ENCODE measurements at regions not wholly inside any gene's neighbourhood (a gene's known extent, or its start where the extent isn't known, plus 50 kb on each side); places are given as distances from the start of the nearest gene placed in this dataset.

- RAD21 ChIA-PET (ENCODE audit: low non-redundant PET in 1 of 2, low total read pairs in 2 of 2, uncharacterized antibody in 2 of 2, unreplicated experiment in 2 of 2), result no interaction called here
- no peak overlapping the region for H3K27ac ChIP-seq (ENCODE audit: low read depth, low read length)
- no peak overlapping the region for H2AFZ ChIP-seq (ENCODE audit: low read depth, low read length, poor library complexity, severe bottlenecking)
- no peaks in the 10 kb centered on the region for H3K9me2 ChIP-seq (ENCODE audit: insufficient read depth)
- no peak overlapping the region for H3K9ac ChIP-seq (ENCODE audit: low read length)
- no peak for ATAC-seq
- H3K79me2 ChIP-seq (ENCODE audit: insufficient read depth, low read length), result no peaks in the 10 kb centered on the region
- BruUV-seq (replicated peaks), result no TSS peak
- DNase-seq (ENCODE audit: low read depth, low spot score), result no peak
- intact Hi-C loops (cut with micrococcal nuclease), result no loop called here
- POLR2A ChIA-PET, result no interaction called here
- H3K36me3 ChIP-seq (ENCODE audit: control insufficient read depth in 1 of 2, insufficient read depth in 2 of 2, low read length in 2 of 2), result no peaks in the 10 kb centered on the region
- CTCF ChIA-PET, result no interaction called here
- H3K4me1 ChIP-seq (ENCODE audit: control insufficient read depth in 1 of 2, insufficient read depth in 2 of 2, low read length in 2 of 2), result 0 out of 4 replicates have a peak, but pooled peaks cover 0 to 3% of the 10 kb centered on the region in 2 experiments
- no peak overlapping the region for H3K4me3 ChIP-seq (replicated peaks in 1 of 2; ENCODE audit: low read depth in 1 of 2, low read length in 2 of 2)
- H3K4me2 ChIP-seq (ENCODE audit: low read length), result no peak overlapping the region
- TF ChIP-seq EGR1 (IDR thresholded peaks at IDR 0.05; ENCODE audit: low read depth), result no peak
- no peak for TF ChIP-seq POLR2AphosphoS5 (IDR thresholded peaks at IDR 0.05; ENCODE audit: low read depth, low read length)
- no peak for TF ChIP-seq YY1 (IDR thresholded peaks at IDR 0.05; ENCODE audit: extremely low read depth, insufficient replicate concordance, low read depth, low read length)
- TF ChIP-seq ZNF274 (IDR thresholded peaks at IDR 0.05; ENCODE audit: low read depth, low read length), result no peak
- TF ChIP-seq ATF3 (IDR thresholded peaks at IDR 0.05), result no peak
- TF ChIP-seq EZH2 (IDR thresholded peaks at IDR 0.05), result no peak
- TF ChIP-seq ZFX (IDR thresholded peaks at IDR 0.05), result no peak
- TF ChIP-seq SP1 (IDR thresholded peaks at IDR 0.05; ENCODE audit: low read depth), result no peak
- H3K9me3 ChIP-seq (ENCODE audit: control insufficient read depth in 1 of 2, insufficient read depth in 1 of 2, low read depth in 1 of 2, low read length in 2 of 2), result no peaks in the 10 kb centered on the region
- no peaks in the 10 kb centered on the region for H4K20me1 ChIP-seq (ENCODE audit: insufficient read depth)
- H3K27me3 ChIP-seq (ENCODE audit: insufficient read depth, low read length), result peaks cover 23% of the 10 kb centered on the region; the same call in 1 of the 2 replicates
Observed at GRCh38 chr11:44408141-44408540, 98.2 kb upstream of the ALX4 start.

GRCh38 chr11:44408711-44409470 lies 99.0 kb upstream of the ALX4 start:
- H3K4me1 ChIP-seq (ENCODE audit: control insufficient read depth in 1 of 2, insufficient read depth in 2 of 2, low read length in 2 of 2), result 0 out of 4 replicates have a peak, but pooled peaks cover 0 to 3% of the 10 kb centered on the region in 2 experiments
- H3K27me3 ChIP-seq (ENCODE audit: insufficient read depth, low read length), result peaks cover 28% of the 10 kb centered on the region; the same call in 1 of the 2 replicates
- no peaks in the 10 kb centered on the region for H3K36me3 ChIP-seq (ENCODE audit: control insufficient read depth in 1 of 2, insufficient read depth in 2 of 2, low read length in 2 of 2)
- ChIA-PET POLR2A (no interaction called here), RAD21 (ENCODE audit: low non-redundant PET in 1 of 2, low total read pairs in 2 of 2, uncharacterized antibody in 2 of 2, unreplicated experiment in 2 of 2) (no interaction called here), CTCF (no interaction called here)
- intact Hi-C loops (cut with micrococcal nuclease), result no loop called here
- no peaks in the 10 kb centered on the region for H3K9me2 ChIP-seq (ENCODE audit: insufficient read depth)
- BruUV-seq (replicated peaks), result no TSS peak
- H3K4me3 ChIP-seq (replicated peaks in 1 of 2; ENCODE audit: low read depth in 1 of 2, low read length in 2 of 2), result no peak overlapping the region
- H3K4me2 ChIP-seq (ENCODE audit: low read length), result no peak overlapping the region; the same call in 1 of the 2 replicates
- H3K27ac ChIP-seq (ENCODE audit: low read depth, low read length), result no peak overlapping the region
- H2AFZ ChIP-seq (ENCODE audit: low read depth, low read length, poor library complexity, severe bottlenecking), result no peak overlapping the region
- H4K20me1 ChIP-seq (ENCODE audit: insufficient read depth), result no peaks in the 10 kb centered on the region
- DNase-seq (ENCODE audit: low read depth, low spot score), result no peak
- no peaks in the 10 kb centered on the region for H3K79me2 ChIP-seq (ENCODE audit: insufficient read depth, low read length)
- ATAC-seq, result no peak
- H3K9me3 ChIP-seq (ENCODE audit: control insufficient read depth in 1 of 2, insufficient read depth in 1 of 2, low read depth in 1 of 2, low read length in 2 of 2), result no peaks in the 10 kb centered on the region
- H3K9ac ChIP-seq (ENCODE audit: low read length), result no peak overlapping the region
- TF ChIP-seq ELF1 (IDR thresholded peaks at IDR 0.05; ENCODE audit: borderline replicate concordance, low read depth), result no peak
- TF ChIP-seq YY1 (IDR thresholded peaks at IDR 0.05; ENCODE audit: extremely low read depth, insufficient replicate concordance, low read depth, low read length), result no peak
- TF ChIP-seq RAD21 (IDR thresholded peaks at IDR 0.05; ENCODE audit: low read depth), result no peak
- no peak for TF ChIP-seq ZFX (IDR thresholded peaks at IDR 0.05)
- TF ChIP-seq SIN3A (IDR thresholded peaks at IDR 0.05; ENCODE audit: low read depth), result no peak
- no peak for TF ChIP-seq SRF (IDR thresholded peaks at IDR 0.05; ENCODE audit: low read depth)
- TF ChIP-seq CBX3 (IDR thresholded peaks at IDR 0.05; ENCODE audit: low read depth), result no peak
- TF ChIP-seq REST (IDR thresholded peaks at IDR 0.05; ENCODE audit: low read depth), result no peak
- no peak for TF ChIP-seq TCF7L2 (IDR thresholded peaks at IDR 0.05; ENCODE audit: borderline replicate concordance, extremely low read depth, insufficient read depth, insufficient read length)
- TF ChIP-seq SP1 (IDR thresholded peaks at IDR 0.05; ENCODE audit: low read depth), result no peak
- no peak for TF ChIP-seq FOSL1 (IDR thresholded peaks at IDR 0.05; ENCODE audit: low read depth)
- TF ChIP-seq JUND (IDR thresholded peaks at IDR 0.05), result no peak
- TF ChIP-seq EZH2 (IDR thresholded peaks at IDR 0.05), result no peak
- no peak for TF ChIP-seq EGR1 (IDR thresholded peaks at IDR 0.05; ENCODE audit: low read depth)

Measured in HCT116 (cell line).